Activated naive CD4-positive, alpha-beta T cell treated with anti-CD3 and anti-CD28 coated beads, Interleukin-2, amount 50 U/mL, for 24 hours (primary cell): ENCODE measurements at regions not wholly inside any gene's neighbourhood (a gene's known extent, or its start where the extent isn't known, plus 50 kb on each side); places are given as distances from the start of the nearest gene placed in this dataset.

Experiments
- H3K27ac Mint-ChIP-seq: one replicate; pipeline ENCODE4 v1.8.0; 2021; ENCODE audit warnings: mild to moderate bottlenecking, mixed read lengths
- H3K27me3 Mint-ChIP-seq: one replicate; pipeline ENCODE4 v1.8.0; 2021; ENCODE audit warnings: mixed read lengths
- H3K36me3 Mint-ChIP-seq: one replicate; pipeline ENCODE4 v1.8.0; 2021; ENCODE audit warnings: mixed read lengths
- H3K4me1 Mint-ChIP-seq: one replicate; pipeline ENCODE4 v1.8.0; 2021; ENCODE audit warnings: mixed read lengths
- H3K4me3 Mint-ChIP-seq: one replicate; pipeline ENCODE4 v1.8.0; 2021; ENCODE audit warnings: mild to moderate bottlenecking, mixed read lengths
- H3K9me3 Mint-ChIP-seq: one replicate; pipeline ENCODE4 v1.8.0; 2021; ENCODE audit warnings: mixed read lengths

GRCh38 chr7:41867639-41868280 is 164.9 kb upstream of the INHBA start:
- no peaks in the 10 kb centered on the region for H3K4me1 Mint-ChIP-seq
- no peaks in the 10 kb centered on the region for H3K9me3 Mint-ChIP-seq
- no peaks in the 10 kb centered on the region for H3K36me3 Mint-ChIP-seq
- peaks cover 4% of the 10 kb centered on the region for H3K27me3 Mint-ChIP-seq
- no peak overlapping the region for H3K4me3 Mint-ChIP-seq
- H3K27ac Mint-ChIP-seq, result no peak overlapping the region

- H3K9me3 Mint-ChIP-seq, result no peaks in the 10 kb centered on the region
- no peaks in the 10 kb centered on the region for H3K4me1 Mint-ChIP-seq
These were observed 159.4 kb upstream of the INHBA start for GRCh38 chr7:41862261-41862660.

GRCh38 chr7:41861642-41862041 is 158.8 kb upstream of the INHBA start:
- peaks cover 2% of the 10 kb centered on the region for H3K27me3 Mint-ChIP-seq
- no peak overlapping the region for H3K4me3 Mint-ChIP-seq
- no peaks in the 10 kb centered on the region for H3K9me3 Mint-ChIP-seq
- no peak overlapping the region for H3K27ac Mint-ChIP-seq
- H3K4me1 Mint-ChIP-seq, result no peaks in the 10 kb centered on the region
- H3K36me3 Mint-ChIP-seq, result no peaks in the 10 kb centered on the region

More at GRCh38 chr7:41862261-41862660, 159.4 kb upstream of the INHBA start:
- H3K27me3 Mint-ChIP-seq, result peaks cover 2% of the 10 kb centered on the region
- H3K4me3 Mint-ChIP-seq, result no peak overlapping the region
- H3K36me3 Mint-ChIP-seq, result no peaks in the 10 kb centered on the region
- H3K27ac Mint-ChIP-seq, result no peak overlapping the region

- Mint-ChIP-seq H3K9me3 (no peaks in the 10 kb centered on the region), H3K27me3 (peaks cover 1% of the 10 kb centered on the region), H3K36me3 (no peaks in the 10 kb centered on the region), H3K27ac (no peak overlapping the region), H3K4me1 (no peaks in the 10 kb centered on the region), H3K4me3 (no peak overlapping the region)
These were observed 155.3 kb upstream of the INHBA start for GRCh38 chr7:41858201-41858600.

- Mint-ChIP-seq H3K27ac (no peak overlapping the region), H3K27me3 (peaks cover 3% of the 10 kb centered on the region), H3K36me3 (no peaks in the 10 kb centered on the region), H3K9me3 (peaks cover 9% of the 10 kb centered on the region), H3K4me1 (no peaks in the 10 kb centered on the region), H3K4me3 (no peak overlapping the region)
These were observed 152.9 kb upstream of the INHBA start for GRCh38 chr7:41855798-41856197.

- no peak overlapping the region for H3K27ac Mint-ChIP-seq
- no peaks in the 10 kb centered on the region for H3K4me1 Mint-ChIP-seq
- H3K27me3 Mint-ChIP-seq, result peaks cover 4% of the 10 kb centered on the region
- no peaks in the 10 kb centered on the region for H3K36me3 Mint-ChIP-seq
- H3K9me3 Mint-ChIP-seq, result peaks cover 27% of the 10 kb centered on the region
- H3K4me3 Mint-ChIP-seq, result no peak overlapping the region
These were observed 144.7 kb upstream of the INHBA start for GRCh38 chr7:41847606-41848005.

- Mint-ChIP-seq H3K36me3 (no peaks in the 10 kb centered on the region), H3K9me3 (peaks cover 27% of the 10 kb centered on the region), H3K27ac (peak overlapping the region; percentile 18), H3K4me1 (no peaks in the 10 kb centered on the region), H3K27me3 (peaks cover 4% of the 10 kb centered on the region), H3K4me3 (no peak overlapping the region)
These were observed 144.3 kb upstream of the INHBA start for GRCh38 chr7:41847151-41847550.

GRCh38 chr7:41842956-41843355 is 140.1 kb upstream of the INHBA start:
- Mint-ChIP-seq H3K36me3 (no peaks in the 10 kb centered on the region), H3K4me1 (no peaks in the 10 kb centered on the region), H3K27me3 (peaks cover 1% of the 10 kb centered on the region), H3K4me3 (no peak overlapping the region), H3K27ac (no peak overlapping the region), H3K9me3 (peaks cover 16% of the 10 kb centered on the region)

- no peaks in the 10 kb centered on the region for H3K36me3 Mint-ChIP-seq
- no peak overlapping the region for H3K27ac Mint-ChIP-seq
- no peaks in the 10 kb centered on the region for H3K27me3 Mint-ChIP-seq
- H3K4me3 Mint-ChIP-seq, result no peak overlapping the region
- H3K4me1 Mint-ChIP-seq, result no peaks in the 10 kb centered on the region
- H3K9me3 Mint-ChIP-seq, result peaks cover 14% of the 10 kb centered on the region
These were observed 135.0 kb upstream of the INHBA start for GRCh38 chr7:41837916-41838315.

- Mint-ChIP-seq H3K36me3 (no peaks in the 10 kb centered on the region), H3K27ac (no peak overlapping the region), H3K4me3 (no peak overlapping the region), H3K4me1 (no peaks in the 10 kb centered on the region), H3K27me3 (no peaks in the 10 kb centered on the region), H3K9me3 (peaks cover 29% of the 10 kb centered on the region)
These were observed 133.2 kb upstream of the INHBA start for GRCh38 chr7:41835976-41836530.

GRCh38 chr7:41834805-41835694 is 132.2 kb upstream of the INHBA start:
- Mint-ChIP-seq H3K9me3 (peaks cover 29% of the 10 kb centered on the region), H3K27ac (peak overlapping the region; percentile 52), H3K4me1 (no peaks in the 10 kb centered on the region), H3K36me3 (no peaks in the 10 kb centered on the region), H3K4me3 (no peak overlapping the region), H3K27me3 (no peaks in the 10 kb centered on the region)

GRCh38 chr7:41832941-41833340 is 130.1 kb upstream of the INHBA start:
- Mint-ChIP-seq H3K9me3 (peaks cover 20% of the 10 kb centered on the region), H3K36me3 (no peaks in the 10 kb centered on the region), H3K27ac (no peak overlapping the region), H3K4me1 (no peaks in the 10 kb centered on the region), H3K4me3 (no peak overlapping the region), H3K27me3 (no peaks in the 10 kb centered on the region)

GRCh38 chr7:41830271-41830670 is 127.4 kb upstream of the INHBA start:
- no peaks in the 10 kb centered on the region for H3K36me3 Mint-ChIP-seq
- H3K9me3 Mint-ChIP-seq, result peaks cover 15% of the 10 kb centered on the region
- H3K4me1 Mint-ChIP-seq, result no peaks in the 10 kb centered on the region
- H3K27ac Mint-ChIP-seq, result no peak overlapping the region
- H3K27me3 Mint-ChIP-seq, result no peaks in the 10 kb centered on the region
- no peak overlapping the region for H3K4me3 Mint-ChIP-seq

GRCh38 chr7:41828911-41829310 is 126.0 kb upstream of the INHBA start:
- Mint-ChIP-seq H3K4me1 (no peaks in the 10 kb centered on the region), H3K27ac (no peak overlapping the region), H3K27me3 (no peaks in the 10 kb centered on the region), H3K4me3 (no peak overlapping the region), H3K36me3 (no peaks in the 10 kb centered on the region), H3K9me3 (peaks cover 15% of the 10 kb centered on the region)

- H3K4me1 Mint-ChIP-seq, result no peaks in the 10 kb centered on the region
- no peaks in the 10 kb centered on the region for H3K36me3 Mint-ChIP-seq
- peaks cover 4% of the 10 kb centered on the region for H3K9me3 Mint-ChIP-seq
- no peak overlapping the region for H3K27ac Mint-ChIP-seq
- H3K4me3 Mint-ChIP-seq, result no peak overlapping the region
- H3K27me3 Mint-ChIP-seq, result peaks cover 6% of the 10 kb centered on the region
These were observed 123.8 kb upstream of the INHBA start for GRCh38 chr7:41826641-41827040.

- H3K36me3 Mint-ChIP-seq, result no peaks in the 10 kb centered on the region
- H3K4me1 Mint-ChIP-seq, result no peaks in the 10 kb centered on the region
- no peak overlapping the region for H3K4me3 Mint-ChIP-seq
- H3K27me3 Mint-ChIP-seq, result peaks cover 6% of the 10 kb centered on the region
- H3K27ac Mint-ChIP-seq, result no peak overlapping the region
- no peaks in the 10 kb centered on the region for H3K9me3 Mint-ChIP-seq
These were observed 123.1 kb upstream of the INHBA start for GRCh38 chr7:41825927-41826480.
